Right lobe of liver (tissue), 6 donors: ENCODE measurements at regions not wholly inside any gene's neighbourhood (a gene's known extent, or its start where the extent isn't known, plus 50 kb on each side); places are given as distances from the start of the nearest gene placed in this dataset.

ENCODE experiments used
- ATAC-seq, 4 donors: fragments of 200-7000 bp; cut with Tn5 transposase; one replicate each; pipeline ENCODE4 v1.9.1; 2020; ENCODE audit warnings: mild to moderate bottlenecking in 4 of 4, moderate library complexity in 4 of 4
- DNase-seq, 3 donors: peaks; one replicate each; pipeline ENCODE4 v3.0.0-alpha.2; 2020
- H3K27ac ChIP-seq, 3 donors: fragments of 200-600 bp; one replicate each; pipeline ENCODE4 v1.8.0; 2022
- H3K27me3 ChIP-seq, 2 donors: fragments of 200-600 bp; one replicate each; pipeline ENCODE4 v1.8.0; 2022
- H3K36me3 ChIP-seq, 4 donors: fragments of 200-600 bp; sonication (generic) in 1 of 4; one replicate each; pipeline versions ENCODE4 v1.5.1 to v1.8.0; 2017 to 2022; ENCODE audit warnings: control low read depth in 1 of 4
- H3K4me1 ChIP-seq, 4 donors: fragments of 200-600 bp; sonication (generic) in 1 of 4; one replicate each; pipeline versions ENCODE4 v1.5.1 to v1.8.0; 2017 to 2022; ENCODE audit warnings: control low read depth in 1 of 4
- H3K4me3 ChIP-seq, 3 donors: fragments of 200-600 bp; one replicate each; pipeline ENCODE4 v1.8.0; 2022
- H3K9me3 ChIP-seq, 4 donors: fragments of 200-600 bp; sonication (generic) in 1 of 4; one replicate each; pipeline versions ENCODE4 v1.5.1 to v1.8.0; 2017 to 2022; ENCODE audit warnings: control low read depth in 1 of 4
- POLR2A ChIP-seq: fragments of 450-650 bp; IDR thresholded peaks from one replicate; pipeline ENCODE4 v1.6.1; 2017; ENCODE audit warnings: antibody characterized with exemption, mild to moderate bottlenecking
- WGBS: methylation state at CpG from one replicate; pipeline ENCODE4 v1.1.6; 2018; ENCODE audit warnings: low coverage, low lambda C conversion rate; ENCODE audit not compliant: insufficient coverage; ENCODE audit errors: missing lambda C conversion rate; 5-methylcytosine and 5-hydroxymethylcytosine counted together
- intact Hi-C, 2 donors: fragments of 100-400 bp; cut with DNase I; formaldehyde crosslinking; loops; one replicate each; pipeline versions ENCODE4 v1.11.2 to v1.14.1; 2022
- TF ChIP-seq, protein P1 (sequence below), 4 donors: fragments of 200-600 bp in 3 of 4; fragments of 450-650 bp in 1 of 4; IDR thresholded peaks; one replicate each; pipeline versions ENCODE4 v1.5.1 to v1.8.0; 2016 to 2022; ENCODE audit warnings: antibody characterized with exemption in 4 of 4, mild to moderate bottlenecking in 2 of 4
- donor health status: DM: no; HTN: yes; CAD: no.
- donor health status: DM: no; HTN: no; CAD: no.
- donor health status: DM: no; HTN: no; CAD: no.
- donor health status: DM: no; HTN: yes; CAD: no.
- donor health status: DM: no; HTN: yes; CAD: no.

DNA sequence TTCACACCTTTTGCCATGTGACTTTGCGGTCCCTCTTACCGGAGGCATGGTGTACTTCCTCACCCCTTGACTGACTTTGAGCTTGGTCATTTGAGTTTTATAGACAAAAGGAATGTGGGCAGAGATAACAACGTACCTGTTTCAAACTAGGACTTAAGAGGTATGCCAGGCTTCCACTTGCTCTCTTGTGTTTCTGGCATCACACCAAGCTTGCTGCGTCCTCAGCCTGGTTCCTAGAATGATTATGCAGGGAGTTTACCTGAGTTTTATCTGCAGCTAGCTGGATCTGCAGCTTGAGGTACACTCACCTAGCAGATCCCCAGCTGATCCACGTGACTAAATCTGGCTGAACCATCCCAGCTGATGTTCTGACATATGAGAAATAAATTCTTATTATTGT lies 66.2 kb downstream of the PLK2 start:
- no peaks in the 10 kb centered on the region for H3K27me3 ChIP-seq
- no peak for TF ChIP-seq POLR2A
- TF ChIP-seq, protein P1, sequence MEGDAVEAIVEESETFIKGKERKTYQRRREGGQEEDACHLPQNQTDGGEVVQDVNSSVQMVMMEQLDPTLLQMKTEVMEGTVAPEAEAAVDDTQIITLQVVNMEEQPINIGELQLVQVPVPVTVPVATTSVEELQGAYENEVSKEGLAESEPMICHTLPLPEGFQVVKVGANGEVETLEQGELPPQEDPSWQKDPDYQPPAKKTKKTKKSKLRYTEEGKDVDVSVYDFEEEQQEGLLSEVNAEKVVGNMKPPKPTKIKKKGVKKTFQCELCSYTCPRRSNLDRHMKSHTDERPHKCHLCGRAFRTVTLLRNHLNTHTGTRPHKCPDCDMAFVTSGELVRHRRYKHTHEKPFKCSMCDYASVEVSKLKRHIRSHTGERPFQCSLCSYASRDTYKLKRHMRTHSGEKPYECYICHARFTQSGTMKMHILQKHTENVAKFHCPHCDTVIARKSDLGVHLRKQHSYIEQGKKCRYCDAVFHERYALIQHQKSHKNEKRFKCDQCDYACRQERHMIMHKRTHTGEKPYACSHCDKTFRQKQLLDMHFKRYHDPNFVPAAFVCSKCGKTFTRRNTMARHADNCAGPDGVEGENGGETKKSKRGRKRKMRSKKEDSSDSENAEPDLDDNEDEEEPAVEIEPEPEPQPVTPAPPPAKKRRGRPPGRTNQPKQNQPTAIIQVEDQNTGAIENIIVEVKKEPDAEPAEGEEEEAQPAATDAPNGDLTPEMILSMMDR (IDR thresholded peaks at IDR 0.05): no peak
- WGBS: 25% methylated on average over 4 of the region's 5 CpGs
- ATAC-seq (no peak), DNase-seq (no peak)
- no peaks in the 10 kb centered on the region for H3K4me1 ChIP-seq
- H3K36me3 ChIP-seq: no peaks in the 10 kb centered on the region
- H3K9me3 ChIP-seq: no peaks in the 10 kb centered on the region
- intact Hi-C loops: no loop called here
- H3K4me3 ChIP-seq: no peak overlapping the region
- no peak overlapping the region for H3K27ac ChIP-seq

DNA sequence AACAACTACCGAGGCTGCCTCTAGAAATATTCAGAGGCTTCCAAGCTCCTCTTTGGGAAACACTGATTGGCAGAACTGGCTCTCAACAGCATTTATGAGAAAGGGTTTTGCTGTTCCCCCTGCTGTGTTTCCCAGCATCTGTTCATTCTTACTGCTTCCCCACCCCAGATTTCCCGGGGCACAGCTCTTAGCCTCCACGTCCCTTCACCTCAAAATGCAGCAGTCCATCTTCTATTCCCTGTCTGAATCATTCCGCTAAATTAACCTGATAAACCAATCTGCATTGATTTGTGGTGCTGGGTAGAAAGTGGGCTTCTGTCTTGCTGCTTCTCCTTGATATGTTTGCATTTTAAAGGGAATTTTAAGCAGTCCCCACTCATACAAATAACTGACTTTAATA lies 67.4 kb downstream of the PLK2 start:
- 57% methylated on average over 4 of the region's 4 CpGs for WGBS
- Histone ChIP-seq H3K4me3 (no peak overlapping the region), H3K36me3 (no peaks in the 10 kb centered on the region), H3K27me3 (no peaks in the 10 kb centered on the region), H3K9me3 (no peaks in the 10 kb centered on the region), H3K4me1 (no peaks in the 10 kb centered on the region), H3K27ac (no peak overlapping the region)
- DNase-seq: no peak
- TF ChIP-seq POLR2A: no peak
- TF ChIP-seq, protein P1 (IDR thresholded peaks at IDR 0.05): no peak
- no peak for ATAC-seq
- intact Hi-C loops: no loop called here

DNA sequence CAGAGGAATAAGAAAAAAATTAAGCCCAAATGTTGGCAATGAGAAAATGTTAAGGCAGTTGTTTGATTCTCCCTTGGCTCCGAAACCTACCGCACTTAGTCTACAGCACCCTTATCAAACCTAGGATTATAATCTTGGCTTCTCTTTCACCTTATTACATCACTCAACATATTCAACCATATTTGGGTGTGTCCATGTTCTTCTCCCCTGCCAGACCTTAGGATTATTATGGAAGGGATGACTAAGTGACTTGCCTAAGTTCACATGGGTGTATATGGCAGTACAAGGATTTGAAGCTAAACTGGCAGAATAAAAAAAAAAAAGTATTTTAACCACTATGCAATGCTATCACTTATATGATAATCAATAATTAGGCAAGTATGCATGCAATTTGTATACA lies 76.4 kb downstream of the PLK2 start:
- no peaks in the 10 kb centered on the region for H3K27me3 ChIP-seq
- no peak overlapping the region for H3K27ac ChIP-seq
- ATAC-seq (no peak), DNase-seq (no peak)
- H3K4me3 ChIP-seq: no peak overlapping the region
- no peak for TF ChIP-seq POLR2A
- TF ChIP-seq, protein P1 (IDR thresholded peaks at IDR 0.05): no peak
- 100% methylated on average over 2 of the region's 2 CpGs for WGBS
- intact Hi-C loops: no loop called here
- no peaks in the 10 kb centered on the region for H3K4me1 ChIP-seq
- no peaks in the 10 kb centered on the region for H3K9me3 ChIP-seq
- no peaks in the 10 kb centered on the region for H3K36me3 ChIP-seq

DNA sequence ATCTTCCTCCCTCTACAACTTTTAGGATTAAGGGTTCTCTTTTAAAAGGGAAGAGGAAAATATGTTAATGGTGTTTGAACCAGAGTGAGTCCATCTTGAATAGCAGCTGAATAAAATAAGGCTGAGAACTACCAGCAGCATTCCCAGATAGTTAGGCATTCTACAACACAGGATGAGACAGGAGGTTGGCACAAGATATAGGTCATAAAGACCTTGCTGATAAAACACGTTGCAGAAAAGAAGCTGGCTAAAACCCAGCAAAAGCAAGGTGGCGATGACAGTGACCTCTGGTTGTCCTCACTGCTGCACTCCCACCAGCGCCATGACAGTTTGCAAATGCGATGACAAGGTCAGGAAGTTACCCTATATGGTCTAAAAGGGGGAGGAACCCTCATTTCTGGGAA lies 77.8 kb downstream of the PLK2 start:
- DNase-seq (no peak), ATAC-seq (no peak)
- Histone ChIP-seq H3K9me3 (no peaks in the 10 kb centered on the region), H3K27ac (no peak overlapping the region), H3K36me3 (no peaks in the 10 kb centered on the region), H3K4me1 (no peaks in the 10 kb centered on the region), H3K4me3 (no peak overlapping the region), H3K27me3 (no peaks in the 10 kb centered on the region)
- WGBS: 56% methylated on average over 3 of the region's 4 CpGs
- intact Hi-C loops: no loop called here
- TF ChIP-seq, protein P1 (IDR thresholded peaks at IDR 0.05): no peak
- TF ChIP-seq POLR2A: no peak

DNA sequence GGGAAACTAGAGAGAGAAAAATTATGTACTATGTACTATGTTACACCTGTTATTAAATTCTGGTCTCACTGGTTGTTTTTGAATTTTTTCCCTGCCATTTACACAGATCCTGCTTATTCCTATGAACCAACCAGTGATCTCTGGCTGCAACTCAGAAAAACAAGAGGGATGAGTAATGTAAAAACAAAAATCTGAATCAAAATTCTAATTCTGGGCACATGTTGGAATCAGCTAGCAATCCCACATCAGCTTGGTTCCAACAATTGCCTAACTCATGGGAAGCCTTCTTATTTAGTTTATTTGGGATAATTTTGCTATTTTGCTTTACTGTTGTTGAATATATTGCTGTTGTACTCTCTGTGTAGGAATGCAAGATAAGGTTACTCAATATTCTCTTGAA lies 78.3 kb downstream of the PLK2 start:
- ATAC-seq (no peak), DNase-seq (no peak)
- Histone ChIP-seq H3K4me3 (no peak overlapping the region), H3K36me3 (no peaks in the 10 kb centered on the region), H3K9me3 (no peaks in the 10 kb centered on the region), H3K27ac (no peak overlapping the region), H3K4me1 (no peaks in the 10 kb centered on the region), H3K27me3 (no peaks in the 10 kb centered on the region)
- no peak for TF ChIP-seq POLR2A
- TF ChIP-seq, protein P1 (IDR thresholded peaks at IDR 0.05): no peak
- intact Hi-C loops: no loop called here
